H1 (cell line): ENCODE measurements at regions not wholly inside any gene's neighbourhood (a gene's known extent, or its start where the extent isn't known, plus 50 kb on each side); places are given as distances from the start of the nearest gene placed in this dataset.

Experiments used
- CTCF ChIA-PET: fragments of 300-600 bp; sonication (Branson Sonifier 250); formaldehyde crosslinking; loops from one replicate; lab custom pipeline; 2021; ENCODE audit not compliant: partially characterized antibody; lab: Charles Lee
- POLR2A ChIA-PET: fragments of 300-600 bp; sonication (Branson Sonifier 250); formaldehyde crosslinking; loops from one replicate; lab custom pipeline; 2021; ENCODE audit warnings: inconsistent platforms; ENCODE audit not compliant: partially characterized antibody; lab: Charles Lee
- DNase-seq, 2 experiments: peaks; one replicate each; pipeline versions ENCODE4 v3.0.0 to v3.0.0-alpha.2; 2010 to 2022; ENCODE audit warnings: low spot score in 2 of 2, low read depth in 1 of 2, mixed read lengths in 1 of 2
- FAIRE-seq: peaks from 2 replicates; lab custom pipeline; 2011; peaks lifted over from hg19 to GRCh38; lab: Jason Lieb, UNC
- H2AFZ ChIP-seq: 2 replicates; pipeline ENCODE4 v1.8.1; 2012; ENCODE audit warnings: low read length, inconsistent platforms
- H2AK5ac ChIP-seq: 2 replicates; pipeline ENCODE4 v1.6.1; 2013; ENCODE audit warnings: low read depth, low read length
- H2BK120ac ChIP-seq: replicated peaks from 2 replicates; pipeline ENCODE3; 2013; ENCODE audit warnings: low read depth, low read length, inconsistent platforms
- H2BK12ac ChIP-seq: 2 replicates; pipeline ENCODE4 v1.6.1; 2013; ENCODE audit warnings: low read depth, low read length
- H2BK15ac ChIP-seq: 2 replicates; pipeline ENCODE4 v1.6.1; 2013; ENCODE audit warnings: low read length
- H2BK20ac ChIP-seq: 2 replicates; pipeline ENCODE4 v1.6.1; 2013; ENCODE audit warnings: low read length
- H2BK5ac ChIP-seq: 2 replicates; pipeline ENCODE4 v1.6.1; 2013; ENCODE audit warnings: low read depth, low read length
- H3K14ac ChIP-seq: 2 replicates; pipeline ENCODE4 v1.6.1; 2013; ENCODE audit warnings: inconsistent platforms; ENCODE audit not compliant: insufficient read length
- H3K18ac ChIP-seq: 2 replicates; pipeline ENCODE4 v1.6.1; 2013; ENCODE audit warnings: low read length; ENCODE audit errors: extremely low read depth
- H3K23ac ChIP-seq: 2 replicates; pipeline ENCODE4 v1.6.1; 2013; ENCODE audit warnings: inconsistent platforms; ENCODE audit not compliant: insufficient read length
- H3K23me2 ChIP-seq: 2 replicates; pipeline ENCODE4 v1.6.1; 2013; ENCODE audit warnings: low read depth, low read length
- H3K27ac ChIP-seq: 2 replicates; pipeline ENCODE4 v1.6.1; 2011; ENCODE audit warnings: low read depth, low read length, inconsistent platforms
- H3K27me3 ChIP-seq, 4 experiments: replicated peaks in 1 of 4; 1 replicate in 1 of 4; 2 replicates in 3 of 4; pipeline versions ENCODE4 v1.6.1 to v1.8.1; 2011 to 2013; ENCODE audit warnings: low read length in 3 of 4, mild to moderate bottlenecking in 3 of 4, inconsistent platforms in 2 of 4, mixed read lengths in 2 of 4, moderate library complexity in 1 of 4; ENCODE audit not compliant: control insufficient read depth in 3 of 4, insufficient read depth in 3 of 4; ENCODE audit errors: extremely low read depth in 1 of 4
- H3K36me3 ChIP-seq, 4 experiments: 2 replicates each; pipeline versions ENCODE4 v1.6.1 to v1.8.1; 2011 to 2013; ENCODE audit warnings: mild to moderate bottlenecking in 4 of 4, low read length in 3 of 4, moderate library complexity in 2 of 4, control low read depth in 1 of 4, inconsistent platforms in 1 of 4; ENCODE audit not compliant: insufficient read depth in 4 of 4, control insufficient read depth in 2 of 4
- H3K4ac ChIP-seq: replicated peaks from 2 replicates; pipeline ENCODE3; 2013; ENCODE audit warnings: low read length, low read depth, mixed read lengths, inconsistent platforms; ENCODE audit not compliant: insufficient read length
- H3K4me1 ChIP-seq, 4 experiments: replicated peaks in 1 of 4; 1 replicate in 1 of 4; 2 replicates in 3 of 4; pipeline versions ENCODE4 v1.6.1 to v1.8.1; 2011 to 2013; ENCODE audit warnings: low read length in 3 of 4, inconsistent platforms in 2 of 4, mixed read lengths in 1 of 4; ENCODE audit not compliant: insufficient read depth in 4 of 4, control insufficient read depth in 3 of 4
- H3K4me2 ChIP-seq, 2 experiments: 2 replicates each; pipeline versions ENCODE4 v1.6.1 to v1.8.1; 2011 to 2013; ENCODE audit warnings: low read depth in 2 of 2, low read length in 2 of 2, control low read depth in 1 of 2, inconsistent platforms in 1 of 2, mild to moderate bottlenecking in 1 of 2; ENCODE audit not compliant: insufficient read depth in 1 of 2
- H3K4me3 ChIP-seq, 4 experiments: fragments of 200-600, 300-600 bp in 1 of 4; sonication (generic), shearing (Covaris generic), sonication (Bioruptor Twin) in 1 of 4; 2 replicates each; pipeline versions ENCODE4 v1.5.1 to v1.8.1; 2011 to 2016; ENCODE audit warnings: low read length in 4 of 4, low read depth in 3 of 4, control low read depth in 2 of 4, inconsistent platforms in 2 of 4, mild to moderate bottlenecking in 2 of 4, mixed read lengths in 1 of 4, moderate library complexity in 1 of 4; ENCODE audit not compliant: insufficient read depth in 2 of 4; ENCODE audit errors: extremely low read depth in 1 of 4
- H3K56ac ChIP-seq: replicated peaks from 2 replicates; pipeline ENCODE3; 2013; ENCODE audit warnings: low read depth, mild to moderate bottlenecking, mixed read lengths, low read length, inconsistent platforms; ENCODE audit not compliant: insufficient read length
- H3K79me1 ChIP-seq: 2 replicates; pipeline ENCODE4 v1.6.1; 2013; ENCODE audit warnings: low read depth, low read length, control low read depth
- H3K79me2 ChIP-seq, 2 experiments: 2 replicates each; pipeline versions ENCODE4 v1.6.1 to v1.8.1; 2012 to 2013; ENCODE audit warnings: low read length in 2 of 2, mild to moderate bottlenecking in 2 of 2, inconsistent platforms in 1 of 2; ENCODE audit not compliant: insufficient read depth in 2 of 2, control insufficient read depth in 1 of 2
- H3K9ac ChIP-seq, 4 experiments: replicated peaks in 1 of 4; 1 replicate in 1 of 4; 2 replicates in 3 of 4; pipeline versions ENCODE4 v1.6.1 to v1.8.1; 2011 to 2013; ENCODE audit warnings: low read depth in 3 of 4, low read length in 3 of 4, control low read depth in 2 of 4, mild to moderate bottlenecking in 2 of 4, moderate library complexity in 2 of 4, inconsistent platforms in 1 of 4; ENCODE audit errors: extremely low read depth in 1 of 4
- H3K9me3 ChIP-seq, 2 experiments: 2 replicates each; pipeline versions ENCODE4 v1.6.1 to v1.8.1; 2012 to 2013; ENCODE audit warnings: mild to moderate bottlenecking in 2 of 2, moderate library complexity in 2 of 2, control low read depth in 1 of 2, inconsistent platforms in 1 of 2, low read depth in 1 of 2, low read length in 1 of 2, mixed read lengths in 1 of 2; ENCODE audit not compliant: insufficient read depth in 2 of 2
- H4K20me1 ChIP-seq, 2 experiments: replicated peaks in 1 of 2; 2 replicates each; pipeline versions ENCODE3 to v1.8.1; 2011 to 2013; ENCODE audit warnings: inconsistent platforms in 2 of 2, low read length in 2 of 2, mild to moderate bottlenecking in 1 of 2; ENCODE audit not compliant: insufficient read depth in 2 of 2, control insufficient read depth in 1 of 2
- H4K5ac ChIP-seq: 2 replicates; pipeline ENCODE4 v1.6.1; 2013; ENCODE audit warnings: low read length, low read depth, mixed read lengths, inconsistent platforms; ENCODE audit not compliant: insufficient read length
- H4K8ac ChIP-seq: 2 replicates; pipeline ENCODE4 v1.8.0; 2013; ENCODE audit warnings: mild to moderate bottlenecking, moderate library complexity, low read length, inconsistent platforms; ENCODE audit not compliant: insufficient read depth; ENCODE audit errors: extremely low read depth
- H4K91ac ChIP-seq: replicated peaks from 2 replicates; pipeline ENCODE3; 2013; ENCODE audit warnings: low read length, mixed read lengths, inconsistent platforms; ENCODE audit not compliant: insufficient read length
- BACH1 ChIP-seq: IDR thresholded peaks from 2 replicates; pipeline ENCODE4 v1.6.1; 2012; ENCODE audit warnings: low read length, improper control_type of control experiment
- CTBP2 ChIP-seq: IDR thresholded peaks from 2 replicates; pipeline ENCODE4 v1.7.0; 2011; ENCODE audit warnings: borderline replicate concordance, mild to moderate bottlenecking, moderate library complexity, mixed read lengths, low read length; ENCODE audit not compliant: insufficient read depth, insufficient read length
- EGR1 ChIP-seq: IDR thresholded peaks from 2 replicates; pipeline ENCODE4 v1.6.1; 2011; ENCODE audit warnings: low read depth, low read length, borderline replicate concordance
- JUND ChIP-seq: IDR thresholded peaks from 2 replicates; pipeline ENCODE4 v1.6.1; 2011; ENCODE audit warnings: mild to moderate bottlenecking, improper control_type of control experiment, low read length
- MAX ChIP-seq: IDR thresholded peaks from 2 replicates; pipeline ENCODE4 v1.6.1; 2012; ENCODE audit warnings: inconsistent platforms
- NANOG ChIP-seq: IDR thresholded peaks from 2 replicates; pipeline ENCODE4 v1.6.1; 2011; ENCODE audit warnings: low read length, low read depth, mild to moderate bottlenecking, inconsistent platforms; ENCODE audit not compliant: insufficient read depth, poor library complexity, severe bottlenecking
- NRF1 ChIP-seq: IDR thresholded peaks from 2 replicates; pipeline ENCODE4 v1.6.1; 2011; ENCODE audit warnings: mild to moderate bottlenecking, low read depth, low read length, improper control_type of control experiment
- POLR2AphosphoS5 ChIP-seq: IDR thresholded peaks from 2 replicates; pipeline ENCODE4 v1.6.1; 2011; ENCODE audit warnings: low read depth, low read length
- RAD21 ChIP-seq, 2 experiments: IDR thresholded peaks in 1 of 2; conservative IDR thresholded peaks in 1 of 2; 2 replicates each; pipeline ENCODE4 v1.6.1; 2011; ENCODE audit warnings: low read depth in 2 of 2, low read length in 2 of 2, improper control_type of control experiment in 1 of 2, inconsistent platforms in 1 of 2, mild to moderate bottlenecking in 1 of 2, moderate library complexity in 1 of 2
- SAP30 ChIP-seq: fragments of 300-600 bp; sonication (generic); IDR thresholded peaks from 2 replicates; pipeline ENCODE4 v1.7.1; 2012; ENCODE audit warnings: low read length, moderate library complexity, mild to moderate bottlenecking, inconsistent platforms; ENCODE audit not compliant: insufficient read depth, insufficient replicate concordance
- SIRT6 ChIP-seq: IDR thresholded peaks from one replicate; pipeline ENCODE4 v1.7.1; 2012; ENCODE audit warnings: low read length, inconsistent platforms
- SP1 ChIP-seq: IDR thresholded peaks from 2 replicates; pipeline ENCODE4 v1.6.1; 2011; ENCODE audit warnings: low read depth, low read length
- SP2 ChIP-seq: IDR thresholded peaks from 2 replicates; pipeline ENCODE4 v1.6.1; 2012; ENCODE audit warnings: mild to moderate bottlenecking, low read length, inconsistent platforms
- SUZ12 ChIP-seq: fragments of 200-600 bp; sonication (generic); IDR thresholded peaks from 2 replicates; pipeline ENCODE4 v1.6.1; 2012; ENCODE audit warnings: mild to moderate bottlenecking, inconsistent platforms, low read length, moderate library complexity, mixed read lengths
- TAF7 ChIP-seq: optimal IDR thresholded peaks from 2 replicates; pipeline ENCODE3; 2011; ENCODE audit warnings: low read depth, mild to moderate bottlenecking, inconsistent platforms, low read length, moderate library complexity, borderline replicate concordance
- TBP ChIP-seq: IDR thresholded peaks from 2 replicates; pipeline ENCODE4 v1.6.1; 2011; ENCODE audit warnings: low read depth, low read length, improper control_type of control experiment

GRCh38 chr4:177687117-177687516 is 244.9 kb upstream of the AGA start:
- H3K79me1 ChIP-seq = no peaks in the 10 kb centered on the region
- no peak overlapping the region for H3K14ac ChIP-seq
- H3K4me2 ChIP-seq = no peak overlapping the region
- CTCF ChIA-PET = interaction anchor here (0.6 to 0.9 kb wide), 2 partner anchors 9 to 143 kb away, joined by 3 read pairs; no protein-coding TSS in a partner anchor
- H4K91ac ChIP-seq = no peak overlapping the region
- no peaks in the 10 kb centered on the region for H3K27me3 ChIP-seq
- no peak overlapping the region for H3K9ac ChIP-seq
- H3K18ac ChIP-seq = no peak overlapping the region
- H3K36me3 ChIP-seq = no peaks in the 10 kb centered on the region
- no peaks in the 10 kb centered on the region for H3K79me2 ChIP-seq
- no peak overlapping the region for H4K8ac ChIP-seq
- DNase-seq (no peak), FAIRE-seq (no peak)
- no peak overlapping the region for H2BK5ac ChIP-seq
- no peaks in the 10 kb centered on the region for H3K9me3 ChIP-seq
- H2BK15ac ChIP-seq = no peak overlapping the region
- H3K56ac ChIP-seq = no peak overlapping the region
- no peak overlapping the region for H3K4ac ChIP-seq
- no peak overlapping the region for H2AFZ ChIP-seq
- H2BK120ac ChIP-seq = no peak overlapping the region
- H3K27ac ChIP-seq = no peak overlapping the region
- H2BK20ac ChIP-seq = no peak overlapping the region
- H4K5ac ChIP-seq = no peak overlapping the region
- POLR2A ChIA-PET = no interaction called here
- no peaks in the 10 kb centered on the region for H3K4me1 ChIP-seq
- H3K23me2 ChIP-seq = no peaks in the 10 kb centered on the region
- no peak overlapping the region for H3K23ac ChIP-seq
- no peak overlapping the region for H3K4me3 ChIP-seq
- no peak overlapping the region for H2AK5ac ChIP-seq
- H4K20me1 ChIP-seq = no peaks in the 10 kb centered on the region
- H2BK12ac ChIP-seq = no peak overlapping the region
- TF ChIP-seq POLR2AphosphoS5 (no peak), EGR1 (no peak), SIRT6 (no peak), TBP (no peak), JUND (no peak), RAD21 (IDR thresholded peaks at IDR 0.05 in 1 of 2, conservative IDR thresholded peaks at IDR 0.05 in 1 of 2; ENCODE audit: low read depth in 2 of 2, low read length in 2 of 2) (no peak), CTBP2 (no peak), MAX (no peak), NANOG (no peak), NRF1 (no peak), SAP30 (no peak), BACH1 (no peak), SUZ12 (no peak), TAF7 (no peak), SP1 (no peak), SP2 (no peak)
